Breast epithelium (tissue), 3 donors: ENCODE measurements at regions not wholly inside any gene's neighbourhood (a gene's known extent, or its start where the extent isn't known, plus 50 kb on each side); places are given as distances from the start of the nearest gene placed in this dataset.

Experiments used
- POLR2A ChIP-seq: fragments of 450-650 bp; IDR thresholded peaks from one replicate; pipeline ENCODE4 v1.6.1; 2016; ENCODE audit warnings: antibody characterized with exemption, mild to moderate bottlenecking, moderate library complexity
- TF ChIP-seq, protein P1 (sequence below), 3 donors: fragments of 450-650 bp; IDR thresholded peaks; one replicate each; pipeline ENCODE4 v1.5.1; 2016 to 2017; ENCODE audit warnings: antibody characterized with exemption in 3 of 3, mild to moderate bottlenecking in 3 of 3, moderate library complexity in 3 of 3

DNA sequence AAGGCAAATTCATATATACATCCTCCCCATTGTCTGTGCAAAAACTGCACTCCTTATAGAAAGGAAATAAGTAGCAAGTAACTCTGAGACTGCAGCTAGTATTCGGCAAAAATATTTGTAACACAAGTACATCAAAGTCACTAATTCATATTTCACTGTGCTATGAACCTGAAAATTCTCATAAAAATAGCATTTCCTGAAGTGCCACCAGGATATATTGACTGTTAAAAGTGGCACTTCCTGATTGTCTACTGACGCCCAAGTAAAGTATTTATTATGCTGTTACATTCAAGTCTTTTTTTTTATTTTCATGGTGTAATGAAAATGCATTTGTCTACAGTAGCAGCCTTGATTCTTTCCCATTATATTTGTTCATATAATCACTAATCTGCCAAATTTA, 673.8 kb downstream of the PTPRC start:
- TF ChIP-seq, protein P1, sequence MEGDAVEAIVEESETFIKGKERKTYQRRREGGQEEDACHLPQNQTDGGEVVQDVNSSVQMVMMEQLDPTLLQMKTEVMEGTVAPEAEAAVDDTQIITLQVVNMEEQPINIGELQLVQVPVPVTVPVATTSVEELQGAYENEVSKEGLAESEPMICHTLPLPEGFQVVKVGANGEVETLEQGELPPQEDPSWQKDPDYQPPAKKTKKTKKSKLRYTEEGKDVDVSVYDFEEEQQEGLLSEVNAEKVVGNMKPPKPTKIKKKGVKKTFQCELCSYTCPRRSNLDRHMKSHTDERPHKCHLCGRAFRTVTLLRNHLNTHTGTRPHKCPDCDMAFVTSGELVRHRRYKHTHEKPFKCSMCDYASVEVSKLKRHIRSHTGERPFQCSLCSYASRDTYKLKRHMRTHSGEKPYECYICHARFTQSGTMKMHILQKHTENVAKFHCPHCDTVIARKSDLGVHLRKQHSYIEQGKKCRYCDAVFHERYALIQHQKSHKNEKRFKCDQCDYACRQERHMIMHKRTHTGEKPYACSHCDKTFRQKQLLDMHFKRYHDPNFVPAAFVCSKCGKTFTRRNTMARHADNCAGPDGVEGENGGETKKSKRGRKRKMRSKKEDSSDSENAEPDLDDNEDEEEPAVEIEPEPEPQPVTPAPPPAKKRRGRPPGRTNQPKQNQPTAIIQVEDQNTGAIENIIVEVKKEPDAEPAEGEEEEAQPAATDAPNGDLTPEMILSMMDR (IDR thresholded peaks at IDR 0.05), result no peak
- no peak for TF ChIP-seq POLR2A
